WTC11 (cell line): ENCODE measurements at regions not wholly inside any gene's neighbourhood (a gene's known extent, or its start where the extent isn't known, plus 50 kb on each side); places are given as distances from the start of the nearest gene placed in this dataset.
"Not testable (repeated sequence)": the region's sequence is repeated elsewhere in the genome, so short reads cannot be mapped to it uniquely, and the experiment has no call there.

ENCODE experiments used
- ATAC-seq: fragments of 200-7000 bp; cut with Tn5 transposase; 2 replicates; pipeline ENCODE4 v1.10.0; 2021; ENCODE audit warnings: mild to moderate bottlenecking, moderate library complexity
- CTCF ChIA-PET: fragments of 300-600 bp; sonication (Branson Sonifier 250); formaldehyde crosslinking; loops from one replicate; lab custom pipeline; 2021; ENCODE audit warnings: antibody characterized with exemption; lab: Charles Lee
- POLR2A ChIA-PET: fragments of 350-600 bp; sonication (Branson Sonifier 250); formaldehyde crosslinking; loops from one replicate; lab custom pipeline; 2021; ENCODE audit warnings: antibody characterized with exemption; lab: Charles Lee
- DNase-seq: peaks from one replicate; pipeline ENCODE4 v3.0.0; 2021; ENCODE audit warnings: low spot score
- H3K27ac Mint-ChIP-seq: 2 replicates; pipeline ENCODE4 v1.8.0; 2021; ENCODE audit warnings: mixed read lengths
- H3K27me3 Mint-ChIP-seq: 2 replicates; pipeline ENCODE4 v1.8.0; 2021; ENCODE audit warnings: low read depth, mild to moderate bottlenecking, moderate library complexity, mixed read lengths
- H3K36me3 Mint-ChIP-seq: 2 replicates; pipeline ENCODE4 v1.8.0; 2021; ENCODE audit warnings: mixed read lengths
- H3K4me1 Mint-ChIP-seq: 2 replicates; pipeline ENCODE4 v1.8.0; 2022; ENCODE audit warnings: mixed read lengths
- H3K4me3 Mint-ChIP-seq: 2 replicates; pipeline ENCODE4 v1.8.0; 2021; ENCODE audit warnings: mild to moderate bottlenecking, moderate library complexity, mixed read lengths
- H3K9me3 Mint-ChIP-seq: 2 replicates; pipeline ENCODE4 v1.8.0; 2021; ENCODE audit warnings: mixed read lengths
- CDX4 ChIP-seq: fragments of 250-450 bp; sonication (Bioruptor Pico); IDR thresholded peaks from 2 replicates; pipeline ENCODE4 v1.9.0; 2021; ENCODE audit warnings: moderate library complexity, mild to moderate bottlenecking, inconsistent platforms, borderline replicate concordance
- CTCF ChIP-seq: fragments of 200-600 bp; IDR thresholded peaks from 2 replicates; pipeline ENCODE4 v1.8.0; 2022; ENCODE audit warnings: antibody characterized with exemption
- ERG ChIP-seq: fragments of 250-450 bp; sonication (Bioruptor Pico); IDR thresholded peaks from 2 replicates; pipeline ENCODE4 v1.8.0; 2021; ENCODE audit warnings: mild to moderate bottlenecking
- ESRRA ChIP-seq: sonication (generic); formaldehyde crosslinking; IDR thresholded peaks from 2 replicates; pipeline ENCODE4 v1.8.1; 2022; ENCODE audit warnings: mild to moderate bottlenecking, missing genetic modification reagents, borderline replicate concordance
- HMGXB4 ChIP-seq: sonication (generic); formaldehyde crosslinking; IDR thresholded peaks from 2 replicates; pipeline ENCODE4 v1.8.1; 2023; ENCODE audit warnings: mild to moderate bottlenecking, moderate library complexity, missing genetic modification reagents
- IRF2 ChIP-seq: sonication (generic); formaldehyde crosslinking; IDR thresholded peaks from 2 replicates; pipeline ENCODE4 v1.8.0; 2022; ENCODE audit warnings: low read depth, missing genetic modification reagents, borderline replicate concordance
- KAT7 ChIP-seq: sonication (generic); formaldehyde crosslinking; IDR thresholded peaks from 2 replicates; pipeline ENCODE4 v1.8.1; 2023; ENCODE audit warnings: missing genetic modification reagents, mild to moderate bottlenecking, borderline replicate concordance
- MYBL2 ChIP-seq: sonication (generic); formaldehyde crosslinking; IDR thresholded peaks from 2 replicates; pipeline ENCODE4 v1.8.1; 2023; ENCODE audit warnings: mild to moderate bottlenecking, moderate library complexity, missing genetic modification reagents
- NR1H2 ChIP-seq: sonication (generic); formaldehyde crosslinking; IDR thresholded peaks from 2 replicates; pipeline ENCODE4 v1.9.0; 2021; ENCODE audit warnings: mild to moderate bottlenecking, moderate library complexity, missing genetic modification reagents
- NR2C2 ChIP-seq: sonication (generic); formaldehyde crosslinking; IDR thresholded peaks from 2 replicates; pipeline ENCODE4 v1.8.0; 2022; ENCODE audit warnings: mild to moderate bottlenecking, missing genetic modification reagents
- RELA ChIP-seq: sonication (generic); formaldehyde crosslinking; IDR thresholded peaks from 2 replicates; pipeline ENCODE4 v1.8.1; 2022; ENCODE audit warnings: missing genetic modification reagents, mild to moderate bottlenecking, borderline replicate concordance
- STAT6 ChIP-seq: sonication (generic); formaldehyde crosslinking; conservative IDR thresholded peaks from 2 replicates; pipeline ENCODE4 v1.8.1; 2023; ENCODE audit warnings: mild to moderate bottlenecking, low read depth, missing genetic modification reagents, moderate library complexity
- ZMAT4 ChIP-seq: fragments of 250-450 bp; sonication (Bioruptor Pico); IDR thresholded peaks from 2 replicates; pipeline ENCODE4 v1.9.0; 2021; ENCODE audit warnings: mild to moderate bottlenecking
- ZNF121 ChIP-seq: sonication (generic); formaldehyde crosslinking; IDR thresholded peaks from 2 replicates; pipeline ENCODE4 v1.8.0; 2023; ENCODE audit warnings: missing genetic modification reagents
- ZNF281 ChIP-seq: sonication (generic); formaldehyde crosslinking; IDR thresholded peaks from 2 replicates; pipeline ENCODE4 v1.8.0; 2023; ENCODE audit warnings: mild to moderate bottlenecking, missing genetic modification reagents
- ZNF671 ChIP-seq: fragments of 250-450 bp; sonication (Bioruptor Pico); IDR thresholded peaks from 2 replicates; pipeline ENCODE4 v1.8.0; 2021; ENCODE audit warnings: mild to moderate bottlenecking
- ZSCAN18 ChIP-seq: fragments of 250-450 bp; sonication (Bioruptor Pico); IDR thresholded peaks from 2 replicates; pipeline ENCODE4 v2.1.2; 2022; ENCODE audit warnings: mild to moderate bottlenecking, moderate library complexity

GRCh38 chr3:181484026-181484425 is 227.7 kb upstream of the SOX2 start:
- peaks cover 4% of the 10 kb centered on the region for H3K4me1 Mint-ChIP-seq
- H3K27ac Mint-ChIP-seq = no peak overlapping the region
- no peaks in the 10 kb centered on the region; the same call in 1 of the 2 replicates for H3K9me3 Mint-ChIP-seq
- no peaks in the 10 kb centered on the region for H3K27me3 Mint-ChIP-seq
- ChIA-PET POLR2A (no interaction called here), CTCF (interaction anchor here (1.9 kb wide), 1 partner anchor 216 kb away, joined by 5 read pairs; no protein-coding TSS in a partner anchor)
- no peak for ATAC-seq
- no peak overlapping the region for H3K4me3 Mint-ChIP-seq
- no peaks in the 10 kb centered on the region for H3K36me3 Mint-ChIP-seq
- no peak for DNase-seq
- TF ChIP-seq IRF2 (CRISPR knock-in tag) (no peak), KAT7 (CRISPR knock-in tag) (no peak), ZNF281 (no peak), NR1H2 (CRISPR knock-in tag) (no peak), ESRRA (CRISPR knock-in tag) (no peak), CDX4 (no peak), ZSCAN18 (CRISPR knock-in tag) (no peak), ZMAT4 (CRISPR knock-in tag) (no peak), MYBL2 (no peak), ZNF671 (CRISPR knock-in tag) (no peak), NR2C2 (CRISPR knock-in tag) (no peak), HMGXB4 (CRISPR knock-in tag) (no peak), STAT6 (CRISPR knock-in tag) (no peak), CTCF (no peak), RELA (CRISPR knock-in tag) (no peak), ERG (CRISPR knock-in tag) (no peak), ZNF121 (CRISPR knock-in tag) (no peak)

- ATAC-seq, DNase-seq, POLR2A ChIA-PET, H3K4me1 Mint-ChIP-seq, CTCF ChIA-PET, H3K27ac Mint-ChIP-seq, H3K4me3 Mint-ChIP-seq, H3K27me3 Mint-ChIP-seq: not testable (repeated sequence)
- peaks cover 44% of the 10 kb centered on the region for H3K36me3 Mint-ChIP-seq
- peaks cover 70% of the 10 kb centered on the region for H3K9me3 Mint-ChIP-seq
Measured at GRCh38 chr3:181475146-181475545, 236.6 kb upstream of the SOX2 start.
